PC-3 (cell line): ENCODE measurements at regions not wholly inside any gene's neighbourhood (a gene's known extent, or its start where the extent isn't known, plus 50 kb on each side); places are given as distances from the start of the nearest gene placed in this dataset.

Experiments
- ATAC-seq: fragments of 200-7000 bp; cut with Tn5 transposase; 2 replicates; pipeline ENCODE4 v1.9.1; 2020; ENCODE audit warnings: mild to moderate bottlenecking, moderate library complexity
- BruUV-seq: library from RNA; stranded (reverse); fragments of 400-500 nt; replicated peaks from 2 replicates; lab custom pipeline; 2021; lab: Mats Ljungman, UMichigan
- CTCF ChIA-PET: fragments of 300-600 bp; sonication (Branson Sonifier 250); formaldehyde crosslinking; loops from one replicate; lab custom pipeline; 2022; ENCODE audit warnings: antibody characterized with exemption; lab: Charles Lee
- POLR2A ChIA-PET: fragments of 300-600 bp; sonication (Branson Sonifier 250); formaldehyde crosslinking; loops from one replicate; lab custom pipeline; 2022; ENCODE audit warnings: antibody characterized with exemption; ENCODE audit not compliant: unreplicated experiment; lab: Charles Lee
- DNase-seq: peaks from one replicate; pipeline ENCODE4 v3.0.0-alpha.2; 2015
- H2AFZ ChIP-seq: fragments of 300-600 bp; sonication (generic); 2 replicates; pipeline ENCODE4 v1.6.0; 2016; ENCODE audit warnings: antibody characterized with exemption, low read length
- H3F3A ChIP-seq: fragments of 300-600 bp; sonication (generic); one replicate; pipeline ENCODE4 v1.6.0; 2017; ENCODE audit warnings: antibody characterized with exemption, low read length, control low read depth, mild to moderate bottlenecking; ENCODE audit not compliant: unreplicated experiment
- H3K27ac ChIP-seq: fragments of 300-600 bp; sonication (generic); 2 replicates; pipeline ENCODE4 v1.5.1; 2016; ENCODE audit warnings: mild to moderate bottlenecking, low read length
- H3K27me3 ChIP-seq: fragments of 300-600 bp; sonication (generic); 2 replicates; pipeline ENCODE4 v1.6.1; 2016; ENCODE audit warnings: low read length, mixed read lengths
- H3K36me3 ChIP-seq: fragments of 300-600 bp; sonication (generic); 2 replicates; pipeline ENCODE4 v1.6.1; 2016; ENCODE audit warnings: low read depth, mixed run types, low read length, mixed read lengths
- H3K4me1 ChIP-seq: fragments of 300-600 bp; sonication (generic); 2 replicates; pipeline ENCODE4 v1.5.1; 2016; ENCODE audit warnings: low read length; ENCODE audit not compliant: insufficient read depth
- H3K4me2 ChIP-seq: fragments of 300-600 bp; sonication (generic); 2 replicates; pipeline ENCODE4 v1.6.0; 2016; ENCODE audit warnings: low read length
- H3K4me3 ChIP-seq: fragments of 300-600 bp; sonication (generic); 2 replicates; pipeline ENCODE4 v1.5.1; 2016; ENCODE audit warnings: mild to moderate bottlenecking, low read length, mixed read lengths
- H3K79me2 ChIP-seq: fragments of 300-600 bp; sonication (generic); 2 replicates; pipeline ENCODE4 v1.6.1; 2017; ENCODE audit warnings: low read length, mixed read lengths
- H3K9ac ChIP-seq: fragments of 300-600 bp; sonication (generic); 2 replicates; pipeline ENCODE4 v1.6.0; 2016; ENCODE audit warnings: mild to moderate bottlenecking, low read length
- H3K9me2 ChIP-seq: fragments of 300-600 bp; sonication (generic); replicated peaks from 2 replicates; pipeline ENCODE4 v1.6.1; 2016; ENCODE audit warnings: mixed run types, low read length, mixed read lengths
- H3K9me3 ChIP-seq: fragments of 300-600 bp; sonication (generic); 2 replicates; pipeline ENCODE4 v1.6.1; 2016; ENCODE audit warnings: low read length, mixed read lengths
- H4K20me1 ChIP-seq: fragments of 300-600 bp; sonication (generic); 2 replicates; pipeline ENCODE4 v1.6.1; 2016; ENCODE audit warnings: low read length, mixed read lengths
- EZH2 ChIP-seq: fragments of 300-600 bp; sonication (generic); IDR thresholded peaks from one replicate; pipeline ENCODE4 v1.6.1; 2017; ENCODE audit warnings: antibody characterized with exemption, mild to moderate bottlenecking, low read length; ENCODE audit not compliant: unreplicated experiment
- EZH2phosphoT487 ChIP-seq: fragments of 300-600 bp; sonication (generic); IDR thresholded peaks from 2 replicates; pipeline ENCODE4 v1.6.1; 2018; ENCODE audit warnings: mild to moderate bottlenecking, antibody characterized with exemption, low read length, borderline replicate concordance
- intact Hi-C: fragments of 100-400 bp; cut with micrococcal nuclease; formaldehyde crosslinking; loops from 2 replicates; pipeline ENCODE4 v1.9.0; 2023
- TF ChIP-seq, protein P1 (sequence below): fragments of 300-600 bp; sonication (generic); conservative IDR thresholded peaks from 2 replicates; pipeline ENCODE4 v1.5.1; 2017; ENCODE audit warnings: antibody characterized with exemption, low read depth, mild to moderate bottlenecking, low read length

- H3K79me2 ChIP-seq = no peaks in the 10 kb centered on the region
- no peak overlapping the region for H3K4me2 ChIP-seq
- no peaks in the 10 kb centered on the region for H3K9me2 ChIP-seq
- ATAC-seq = no peak
- ChIA-PET POLR2A (no interaction called here), CTCF (no interaction called here)
- no peaks in the 10 kb centered on the region for H3K27me3 ChIP-seq
- no peak overlapping the region for H3K4me3 ChIP-seq
- no peak overlapping the region for H3K9ac ChIP-seq
- TF ChIP-seq, protein P1, sequence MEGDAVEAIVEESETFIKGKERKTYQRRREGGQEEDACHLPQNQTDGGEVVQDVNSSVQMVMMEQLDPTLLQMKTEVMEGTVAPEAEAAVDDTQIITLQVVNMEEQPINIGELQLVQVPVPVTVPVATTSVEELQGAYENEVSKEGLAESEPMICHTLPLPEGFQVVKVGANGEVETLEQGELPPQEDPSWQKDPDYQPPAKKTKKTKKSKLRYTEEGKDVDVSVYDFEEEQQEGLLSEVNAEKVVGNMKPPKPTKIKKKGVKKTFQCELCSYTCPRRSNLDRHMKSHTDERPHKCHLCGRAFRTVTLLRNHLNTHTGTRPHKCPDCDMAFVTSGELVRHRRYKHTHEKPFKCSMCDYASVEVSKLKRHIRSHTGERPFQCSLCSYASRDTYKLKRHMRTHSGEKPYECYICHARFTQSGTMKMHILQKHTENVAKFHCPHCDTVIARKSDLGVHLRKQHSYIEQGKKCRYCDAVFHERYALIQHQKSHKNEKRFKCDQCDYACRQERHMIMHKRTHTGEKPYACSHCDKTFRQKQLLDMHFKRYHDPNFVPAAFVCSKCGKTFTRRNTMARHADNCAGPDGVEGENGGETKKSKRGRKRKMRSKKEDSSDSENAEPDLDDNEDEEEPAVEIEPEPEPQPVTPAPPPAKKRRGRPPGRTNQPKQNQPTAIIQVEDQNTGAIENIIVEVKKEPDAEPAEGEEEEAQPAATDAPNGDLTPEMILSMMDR = no peak
- no peak for TF ChIP-seq EZH2phosphoT487
- no peak for TF ChIP-seq EZH2
- no peaks in the 10 kb centered on the region for H3K36me3 ChIP-seq
- DNase-seq = no peak
- 0 out of 2 replicates have a peak, but pooled peaks cover 13% of the 10 kb centered on the region for H3K9me3 ChIP-seq
- no TSS peak for BruUV-seq
- no peak overlapping the region for H3K27ac ChIP-seq
- H3K4me1 ChIP-seq = no peaks in the 10 kb centered on the region
- H2AFZ ChIP-seq = no peak overlapping the region
- no peaks in the 10 kb centered on the region for H3F3A ChIP-seq
- intact Hi-C loops = no loop called here
- H4K20me1 ChIP-seq = no peaks in the 10 kb centered on the region
These were observed 56.1 kb upstream of the TMEM132D start for GRCh38 chr12:129959889-129960288.

- H3K27me3 ChIP-seq = no peaks in the 10 kb centered on the region
- 0 out of 2 replicates have a peak, but pooled peaks cover 13% of the 10 kb centered on the region for H3K9me3 ChIP-seq
- TF ChIP-seq EZH2 = no peak
- TF ChIP-seq EZH2phosphoT487 = no peak
- TF ChIP-seq, protein P1 = no peak
- H4K20me1 ChIP-seq = no peaks in the 10 kb centered on the region
- ChIA-PET POLR2A (no interaction called here), CTCF (no interaction called here)
- ATAC-seq (no peak), DNase-seq (peak; percentile 13)
- no peaks in the 10 kb centered on the region for H3K36me3 ChIP-seq
- H3F3A ChIP-seq = no peaks in the 10 kb centered on the region
- no peak overlapping the region for H3K4me2 ChIP-seq
- no peak overlapping the region for H3K4me3 ChIP-seq
- no peak overlapping the region for H2AFZ ChIP-seq
- no peaks in the 10 kb centered on the region for H3K79me2 ChIP-seq
- H3K4me1 ChIP-seq = no peaks in the 10 kb centered on the region
- no peak overlapping the region for H3K27ac ChIP-seq
- H3K9me2 ChIP-seq = no peaks in the 10 kb centered on the region
- H3K9ac ChIP-seq = no peak overlapping the region
- no TSS peak for BruUV-seq
- intact Hi-C loops = no loop called here
These were observed 57.3 kb upstream of the TMEM132D start for GRCh38 chr12:129961091-129961490.

DNA sequence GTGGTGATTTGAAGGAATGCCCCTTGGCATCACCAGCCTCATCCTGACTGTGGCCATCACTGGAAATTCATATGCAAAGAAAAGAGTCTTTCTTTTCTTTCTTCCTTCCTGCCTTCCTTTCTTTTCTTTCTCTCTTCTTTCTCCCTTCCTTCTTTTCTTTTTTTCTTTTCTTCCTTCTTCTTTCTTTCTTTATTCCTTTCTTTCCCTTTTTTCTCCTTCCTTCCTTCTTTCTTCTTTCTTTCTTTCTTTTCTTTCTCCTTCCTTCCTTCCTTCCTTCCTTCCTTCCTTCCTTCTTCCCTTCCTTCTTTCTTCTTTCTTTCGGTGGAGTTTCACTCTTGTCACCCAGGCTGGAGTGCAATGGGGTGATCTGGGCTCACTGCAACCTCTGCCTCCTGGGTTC lies 58.0 kb upstream of the TMEM132D start:
- Histone ChIP-seq H3K27me3 (no peaks in the 10 kb centered on the region), H3K36me3 (no peaks in the 10 kb centered on the region), H2AFZ (no peak overlapping the region), H3K79me2 (no peaks in the 10 kb centered on the region), H3K4me1 (no peaks in the 10 kb centered on the region), H3K9me2 (no peaks in the 10 kb centered on the region), H3K4me3 (no peak overlapping the region), H3F3A (no peaks in the 10 kb centered on the region), H4K20me1 (no peaks in the 10 kb centered on the region), H3K9me3 (0 out of 2 replicates have a peak, but pooled peaks cover 13% of the 10 kb centered on the region), H3K4me2 (no peak overlapping the region), H3K9ac (no peak overlapping the region), H3K27ac (no peak overlapping the region)
- ChIA-PET CTCF (no interaction called here), POLR2A (no interaction called here)
- TF ChIP-seq EZH2phosphoT487 (no peak), EZH2 (no peak)
- TF ChIP-seq, protein P1 = no peak
- BruUV-seq = no TSS peak
- DNase-seq = no peak
- no peak for ATAC-seq
- intact Hi-C loops = no loop called here
